ENCODE measurements at regions not wholly inside any gene's neighbourhood (a gene's known extent, or its start where the extent isn't known, plus 50 kb on each side); places are given as distances from the start of the nearest gene placed in this dataset.
"Not testable (repeated sequence)": the region's sequence is repeated elsewhere in the genome, so short reads cannot be mapped to it uniquely, and the experiment has no call there.

GRCh38 chr5:152659470-152659869 is 254.4 kb upstream of the NMUR2 start:
- not testable (repeated sequence) for TF ChIP-seq JUNB (CRISPR knock-in tag; IDR thresholded peaks at IDR 0.05; ENCODE audit: borderline replicate concordance); SP1 (IDR thresholded peaks at IDR 0.05); SP1 (CRISPR knock-in tag; IDR thresholded peaks at IDR 0.05); KDM5A (IDR thresholded peaks at IDR 0.05; ENCODE audit: borderline replicate concordance, low read length); GABPA (IDR thresholded peaks at IDR 0.05; ENCODE audit: low read depth, low read length); GABPA (CRISPR knock-in tag; IDR thresholded peaks at IDR 0.05; ENCODE audit: low read depth); ZNF335 (CRISPR knock-in tag; IDR thresholded peaks at IDR 0.05); SALL1 (CRISPR knock-in tag; IDR thresholded peaks at IDR 0.05); TAF1 (CRISPR knock-in tag; IDR thresholded peaks at IDR 0.05); ZBTB49 (CRISPR knock-in tag; IDR thresholded peaks at IDR 0.05; ENCODE audit: borderline replicate concordance)
- TF ChIP-seq, protein P1, sequence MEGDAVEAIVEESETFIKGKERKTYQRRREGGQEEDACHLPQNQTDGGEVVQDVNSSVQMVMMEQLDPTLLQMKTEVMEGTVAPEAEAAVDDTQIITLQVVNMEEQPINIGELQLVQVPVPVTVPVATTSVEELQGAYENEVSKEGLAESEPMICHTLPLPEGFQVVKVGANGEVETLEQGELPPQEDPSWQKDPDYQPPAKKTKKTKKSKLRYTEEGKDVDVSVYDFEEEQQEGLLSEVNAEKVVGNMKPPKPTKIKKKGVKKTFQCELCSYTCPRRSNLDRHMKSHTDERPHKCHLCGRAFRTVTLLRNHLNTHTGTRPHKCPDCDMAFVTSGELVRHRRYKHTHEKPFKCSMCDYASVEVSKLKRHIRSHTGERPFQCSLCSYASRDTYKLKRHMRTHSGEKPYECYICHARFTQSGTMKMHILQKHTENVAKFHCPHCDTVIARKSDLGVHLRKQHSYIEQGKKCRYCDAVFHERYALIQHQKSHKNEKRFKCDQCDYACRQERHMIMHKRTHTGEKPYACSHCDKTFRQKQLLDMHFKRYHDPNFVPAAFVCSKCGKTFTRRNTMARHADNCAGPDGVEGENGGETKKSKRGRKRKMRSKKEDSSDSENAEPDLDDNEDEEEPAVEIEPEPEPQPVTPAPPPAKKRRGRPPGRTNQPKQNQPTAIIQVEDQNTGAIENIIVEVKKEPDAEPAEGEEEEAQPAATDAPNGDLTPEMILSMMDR (CRISPR knock-in tag; IDR thresholded peaks at IDR 0.05) = not testable (repeated sequence)
